HG03457 (cell line): ENCODE measurements at regions not wholly inside any gene's neighbourhood (a gene's known extent, or its start where the extent isn't known, plus 50 kb on each side); places are given as distances from the start of the nearest gene placed in this dataset.
"Not testable (repeated sequence)": the region's sequence is repeated elsewhere in the genome, so short reads cannot be mapped to it uniquely, and the experiment has no call there.

Experiments used
- ATAC-seq: cut with Tn5 transposase; IDR thresholded peaks from one replicate; pipeline ENCODE4 v1.9.1; 2021; ENCODE audit warnings: moderate number of reproducible peaks; ENCODE audit not compliant: unreplicated experiment

GRCh38 chr12:102298022-102298421, 100.4 kb upstream of the PMCH start:
- no peak for ATAC-seq

GRCh38 chr12:102297412-102297811, 99.8 kb upstream of the PMCH start:
- ATAC-seq, result no peak

GRCh38 chr12:102294568-102294967, 96.9 kb upstream of the PMCH start:
- ATAC-seq, result no peak

- not testable (repeated sequence) for ATAC-seq
Observed at GRCh38 chr12:102291498-102292440, 94.1 kb upstream of the PMCH start.

DNA sequence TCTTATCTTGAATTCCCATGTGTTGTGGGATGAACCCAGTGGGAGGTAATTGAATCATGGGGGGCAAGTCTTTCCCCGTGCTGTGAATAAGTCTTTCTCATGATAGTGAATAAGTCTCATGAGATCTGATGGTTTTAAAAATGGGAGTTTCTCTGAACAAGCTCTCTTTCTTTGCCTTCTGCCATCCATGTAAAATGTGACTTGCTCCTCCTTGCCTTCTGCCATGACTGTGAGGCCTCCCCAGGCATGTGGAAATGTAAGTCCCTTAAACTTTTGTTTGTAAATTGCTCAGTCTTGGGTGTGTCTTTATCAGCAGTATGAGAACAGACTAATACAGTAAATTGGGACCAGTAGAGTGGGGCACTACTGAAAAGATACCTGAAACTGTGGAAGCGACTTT, 92.1 kb upstream of the PMCH start:
- ATAC-seq, result not testable (repeated sequence)

DNA sequence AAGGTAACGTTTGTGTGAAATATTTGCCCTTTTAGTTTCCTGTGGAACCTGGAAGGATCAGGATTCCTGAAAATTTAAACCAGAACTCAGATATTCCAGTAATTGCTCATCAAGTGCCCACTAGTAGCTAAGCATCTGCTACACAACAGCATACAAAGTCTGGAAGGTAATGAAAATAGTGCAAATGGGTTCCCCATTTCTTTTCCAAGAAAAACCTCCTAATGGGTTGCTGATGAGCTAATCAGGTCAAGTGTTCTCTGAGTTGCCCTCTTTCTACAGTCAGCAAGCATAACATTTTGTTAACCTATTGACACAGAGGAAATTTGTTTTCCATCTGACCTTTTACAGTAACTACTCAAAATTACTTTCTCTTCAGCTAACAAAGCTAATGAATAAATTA, 83.6 kb upstream of the PMCH start:
- ATAC-seq, result no peak

DNA sequence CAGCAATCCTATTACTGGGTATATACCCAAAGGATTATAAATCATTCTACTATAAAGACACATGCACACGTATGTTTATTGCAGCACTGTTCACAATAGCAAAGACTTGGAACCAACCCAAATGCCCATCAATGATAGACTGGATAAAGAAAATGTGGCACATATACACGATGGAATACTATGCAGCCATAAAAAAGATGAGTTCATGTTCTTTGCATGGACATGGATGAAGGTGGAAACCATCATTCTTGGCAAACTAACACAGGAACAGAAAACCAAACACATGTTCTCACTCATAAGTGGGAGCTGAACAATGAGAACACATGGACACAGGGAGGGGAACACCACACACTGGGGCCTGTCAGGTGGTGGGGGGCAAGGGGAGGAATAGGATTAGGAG, 58.1 kb upstream of the PMCH start:
- not testable (repeated sequence) for ATAC-seq

DNA sequence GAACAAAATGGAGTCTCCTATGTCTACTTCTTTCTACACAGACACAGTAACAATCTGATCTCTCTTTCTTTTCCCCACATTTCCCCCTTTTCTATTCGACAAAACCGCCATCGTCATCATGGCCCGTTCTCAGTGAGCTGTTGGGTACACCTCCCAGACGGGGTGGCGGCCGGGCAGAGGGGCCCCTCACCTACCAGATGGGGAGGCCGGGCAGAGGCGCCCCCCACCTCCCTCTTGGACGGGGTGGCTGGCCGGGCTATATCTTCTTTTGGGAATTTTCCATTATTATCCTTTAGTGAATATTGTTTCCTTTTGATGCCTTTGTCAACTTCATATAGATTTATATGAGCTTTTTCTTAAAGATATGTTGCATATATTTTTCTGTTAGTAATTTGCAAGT, 53.4 kb upstream of the PMCH start:
- ATAC-seq, result not testable (repeated sequence)

DNA sequence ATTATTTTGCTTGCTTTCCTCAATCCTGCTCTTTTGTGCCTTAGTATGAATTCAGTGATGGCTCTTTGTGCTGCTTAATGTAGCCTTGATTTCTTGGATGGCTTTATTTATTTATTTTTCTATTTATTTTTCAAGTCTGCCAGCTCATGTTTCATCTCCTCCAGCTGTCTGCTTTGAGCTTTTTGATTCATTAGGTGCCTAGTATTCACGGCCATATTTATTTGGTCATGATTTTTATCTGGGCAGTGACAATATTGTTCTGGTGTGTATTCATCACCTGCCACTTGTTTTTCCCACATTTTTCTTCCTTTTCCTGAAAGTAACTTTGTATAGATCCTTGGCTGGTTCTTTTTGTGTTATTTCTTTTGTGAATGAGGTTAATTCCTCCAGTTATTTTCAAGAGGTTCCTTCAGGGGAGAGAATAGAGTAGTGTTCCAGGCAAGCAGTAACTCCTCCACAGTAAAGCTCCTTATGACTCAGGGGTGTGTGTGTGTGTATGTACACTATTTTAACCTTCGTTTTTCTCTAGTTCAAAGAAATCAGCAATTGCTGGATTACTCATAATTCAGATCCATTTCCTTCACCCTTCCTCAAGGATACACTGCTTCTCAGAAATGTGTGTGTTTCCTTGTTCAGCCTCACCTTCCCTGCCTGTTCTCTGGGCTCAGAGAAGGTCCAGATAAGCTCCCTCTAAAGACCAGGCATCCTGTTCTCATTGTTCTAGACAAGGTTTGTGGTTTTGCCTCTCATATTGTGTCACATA, 51.6 kb upstream of the PMCH start:
- ATAC-seq, result no peak
